Sciatic nerve (tissue), 2 donors: ENCODE measurements at regions not wholly inside any gene's neighbourhood (a gene's known extent, or its start where the extent isn't known, plus 50 kb on each side); places are given as distances from the start of the nearest gene placed in this dataset.

ENCODE experiments used
- ATAC-seq: fragments of 200-7000 bp; cut with Tn5 transposase; one replicate; pipeline ENCODE4 v1.9.1; 2020; ENCODE audit warnings: mild to moderate bottlenecking, moderate library complexity
- DNase-seq: peaks from one replicate; pipeline ENCODE4 v3.0.0-alpha.2; 2020; ENCODE audit warnings: low spot score
- intact Hi-C: fragments of 100-400 bp; cut with DNase I; formaldehyde crosslinking; loops from one replicate; pipeline ENCODE4 v1.14.2; 2022
- donor health status: DM: no; HTN: no; CAD: no.
- donor health status: DM: no; HTN: no; CAD: no.

GRCh38 chr1:93013145-93014065, 52.1 kb upstream of the DIPK1A start:
- no peak for ATAC-seq
- DNase-seq: no peak
- intact Hi-C loops: no loop called here

- DNase-seq (no peak), ATAC-seq (no peak)
- intact Hi-C loops: no loop called here
These were observed 52.9 kb upstream of the DIPK1A start for GRCh38 chr1:93014168-93014567.

GRCh38 chr1:93015590-93015989, 54.3 kb upstream of the DIPK1A start:
- intact Hi-C loops: no loop called here
- DNase-seq (no peak), ATAC-seq (no peak)

- DNase-seq (no peak), ATAC-seq (no peak)
- intact Hi-C loops: no loop called here
These were observed 54.9 kb upstream of the DIPK1A start for GRCh38 chr1:93016171-93016570.

GRCh38 chr1:93021539-93022134, 57.4 kb upstream of the MTF2 start:
- DNase-seq: no peak
- ATAC-seq: peak; percentile 55
- intact Hi-C loops: no loop called here

GRCh38 chr1:93022580-93022979, 56.5 kb upstream of the MTF2 start:
- DNase-seq (no peak), ATAC-seq (no peak)
- intact Hi-C loops: no loop called here

- ATAC-seq (no peak), DNase-seq (no peak)
- intact Hi-C loops: no loop called here
These were observed 55.8 kb upstream of the MTF2 start for GRCh38 chr1:93023281-93023680.

GRCh38 chr1:93025572-93025971, 53.5 kb upstream of the MTF2 start:
- ATAC-seq (no peak), DNase-seq (no peak)
- intact Hi-C loops: no loop called here

- ATAC-seq (no peak), DNase-seq (no peak)
- intact Hi-C loops: no loop called here
These were observed 50.5 kb upstream of the MTF2 start for GRCh38 chr1:93028542-93028941.
